HG03064 (cell line): ENCODE measurements at regions not wholly inside any gene's neighbourhood (a gene's known extent, or its start where the extent isn't known, plus 50 kb on each side); places are given as distances from the start of the nearest gene placed in this dataset.
"Not testable (repeated sequence)": the region's sequence is repeated elsewhere in the genome, so short reads cannot be mapped to it uniquely, and the experiment has no call there.

ENCODE experiments used
- ATAC-seq: cut with Tn5 transposase; IDR thresholded peaks from one replicate; pipeline ENCODE4 v1.9.1; 2021; ENCODE audit warnings: low read depth; ENCODE audit not compliant: unreplicated experiment

DNA sequence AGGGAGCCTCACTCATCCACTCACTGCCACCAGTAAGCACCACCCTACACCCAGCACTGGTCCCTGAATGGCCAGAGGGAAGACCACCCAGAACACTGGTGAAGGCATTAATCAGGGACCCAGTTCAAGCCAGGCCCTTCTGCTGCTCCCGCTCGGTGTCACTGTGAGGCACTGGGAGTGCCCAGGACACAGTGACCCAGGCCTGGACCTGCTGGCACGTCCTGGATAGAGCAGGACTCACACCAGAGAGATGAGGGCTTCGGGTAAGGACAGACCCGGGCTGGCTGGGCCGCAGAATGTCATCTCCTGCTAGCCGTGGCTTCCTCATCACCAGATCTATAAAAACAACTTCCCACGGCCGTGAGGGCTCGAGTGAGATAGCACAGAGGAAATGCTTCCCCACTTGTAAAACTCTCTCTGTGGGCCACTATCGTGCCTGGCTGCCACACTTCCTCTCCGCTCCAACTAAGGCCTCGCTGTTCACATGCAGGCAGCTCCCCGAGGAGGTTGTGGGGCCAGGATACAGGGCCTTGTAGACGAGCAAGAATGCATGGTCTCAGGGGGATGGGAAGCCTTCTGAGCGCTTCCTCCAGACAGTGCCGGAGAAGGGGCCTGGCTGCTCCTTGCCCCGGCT, 158.1 kb downstream of the NPIPB11 start:
- ATAC-seq = not testable (repeated sequence)

DNA sequence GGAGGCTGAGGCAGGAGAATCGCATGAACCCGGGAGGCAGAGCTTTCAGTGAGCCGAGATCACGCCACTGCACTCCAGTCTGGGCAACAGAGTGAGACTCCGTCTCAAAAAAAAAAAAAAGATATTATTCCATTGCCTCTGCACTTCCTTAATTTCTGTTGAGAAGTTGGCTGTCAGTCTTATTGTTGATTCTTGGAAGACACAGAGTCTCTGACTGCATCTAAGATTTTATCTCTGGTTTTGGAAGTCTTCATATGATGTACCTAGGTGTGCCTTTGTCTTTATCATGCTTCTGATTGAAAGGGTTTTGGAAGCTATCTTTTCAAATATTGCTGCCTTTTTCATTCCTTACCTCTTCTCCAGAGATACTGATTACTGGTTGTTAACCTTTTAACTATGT, 160.4 kb downstream of the NPIPB11 start:
- not testable (repeated sequence) for ATAC-seq

DNA sequence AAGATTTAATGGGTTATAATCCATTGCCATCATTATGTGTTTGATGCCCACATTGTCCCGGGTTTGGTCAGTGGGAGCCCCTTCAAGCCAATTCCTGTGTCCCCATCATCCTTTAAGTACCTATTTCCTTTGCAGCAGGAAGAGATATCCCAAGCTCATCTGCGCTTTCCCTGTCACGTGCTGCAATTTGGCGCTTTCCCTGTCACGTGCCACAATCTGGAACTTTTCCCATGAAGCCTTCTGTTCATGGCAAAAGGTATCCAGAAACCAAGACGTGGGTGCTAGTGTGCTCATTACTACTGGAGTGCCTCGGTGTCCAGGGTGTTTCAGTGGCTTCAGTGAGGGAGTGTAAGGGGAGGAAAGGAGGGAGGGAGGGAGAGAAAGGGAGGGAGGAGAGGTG, 168.5 kb downstream of the NPIPB11 start:
- no peak for ATAC-seq

DNA sequence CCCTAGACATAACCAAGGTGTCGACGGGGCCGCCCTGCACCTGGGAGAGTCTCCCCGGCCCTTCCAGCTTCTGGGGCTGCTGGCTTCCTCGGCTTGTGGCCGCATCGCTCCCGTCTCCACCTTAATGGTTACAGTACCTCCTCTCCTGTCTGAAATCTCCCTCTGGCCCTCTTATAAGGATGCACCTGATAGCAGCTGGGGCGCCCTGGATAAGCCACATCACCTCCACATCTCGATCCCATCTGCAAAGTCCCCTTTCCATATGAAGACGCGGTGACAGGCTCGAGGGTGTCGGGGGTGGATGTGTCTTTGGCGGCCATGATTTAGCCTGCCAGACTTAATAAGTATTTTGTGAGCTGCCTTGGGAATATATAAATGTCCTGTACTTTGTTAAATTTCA, 169.0 kb downstream of the NPIPB11 start:
- not testable (repeated sequence) for ATAC-seq

DNA sequence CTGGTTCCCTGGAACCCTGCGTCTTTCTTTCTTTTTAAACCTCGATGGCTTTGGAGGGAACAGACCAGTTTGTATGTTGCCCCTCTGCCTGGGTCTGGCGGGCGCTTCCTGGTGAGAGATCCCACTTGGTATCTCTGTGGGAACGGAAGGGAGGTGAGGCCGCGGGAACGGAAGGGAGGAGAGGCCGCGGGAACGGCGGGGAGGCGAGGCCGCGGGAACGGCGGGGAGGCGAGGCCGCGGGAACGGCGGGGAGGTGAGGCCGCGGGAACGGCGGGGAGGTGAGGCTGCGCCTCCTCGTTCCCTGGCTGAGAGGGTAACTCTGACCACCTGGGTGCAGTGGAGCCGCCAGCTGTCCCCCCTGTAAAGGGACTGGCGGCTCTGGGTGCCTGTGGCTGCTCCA, 169.5 kb downstream of the NPIPB11 start:
- ATAC-seq = not testable (repeated sequence)

DNA sequence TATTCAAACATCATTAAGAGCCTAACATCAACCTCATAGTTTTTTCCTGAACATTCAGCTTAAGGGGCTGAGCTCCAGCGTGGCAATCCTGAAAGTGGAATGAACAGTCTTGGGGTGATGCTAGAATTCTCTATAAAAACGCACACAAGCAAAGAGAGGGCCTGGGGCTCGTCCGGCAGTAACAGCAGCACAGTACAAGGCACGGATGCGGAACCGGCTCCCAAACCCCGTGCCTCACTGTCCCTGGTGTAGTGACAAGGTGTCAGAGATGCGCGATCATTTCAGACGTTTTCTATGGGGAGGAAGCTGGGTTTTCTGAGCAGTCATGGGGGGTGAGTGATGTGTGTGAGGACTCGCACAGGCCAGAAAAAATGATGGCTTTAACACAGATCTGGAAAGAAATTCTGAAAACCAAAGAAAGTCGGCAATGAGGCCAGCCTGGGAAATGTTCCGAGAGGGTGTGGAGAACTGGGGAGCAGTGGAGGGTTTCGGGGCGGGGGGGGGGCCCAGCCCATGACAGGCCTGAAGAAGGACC, 170.6 kb downstream of the NPIPB11 start:
- ATAC-seq = not testable (repeated sequence)

DNA sequence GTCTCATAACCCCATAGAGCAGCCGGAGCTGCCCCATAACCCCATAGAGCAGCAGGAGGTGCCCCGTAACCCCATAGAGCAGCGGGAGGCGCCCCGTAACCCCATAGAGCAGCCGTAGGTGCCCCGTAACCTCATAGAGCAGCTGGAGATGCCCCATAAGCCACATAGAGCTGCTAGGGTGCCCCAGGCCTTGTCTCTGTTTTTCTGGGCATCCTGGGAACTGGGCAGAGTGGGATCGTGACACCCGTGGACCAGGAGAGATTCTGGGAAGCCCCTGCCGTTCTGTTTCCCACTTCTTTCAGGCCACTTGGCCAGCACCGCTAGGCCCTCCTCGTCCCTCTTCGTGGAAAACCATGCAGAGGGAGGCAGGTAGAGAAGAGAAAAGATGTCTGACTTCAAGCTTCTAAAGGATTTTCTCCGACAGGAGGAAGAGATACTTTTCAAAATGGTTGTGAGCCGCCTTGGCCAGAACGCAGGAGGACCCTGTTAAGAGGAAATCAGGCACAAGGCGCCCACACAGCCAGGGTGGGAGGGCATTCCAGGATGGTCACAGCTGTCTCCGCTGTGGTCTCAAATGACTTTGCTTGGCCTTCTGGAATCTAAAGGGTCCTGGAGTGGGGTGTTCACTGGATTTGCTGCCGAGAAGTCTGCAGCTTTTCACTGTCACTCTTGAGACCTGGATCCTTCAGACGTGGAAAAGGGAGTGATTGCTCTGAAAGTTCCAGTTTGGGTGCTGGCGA, 171.8 kb downstream of the NPIPB11 start:
- not testable (repeated sequence) for ATAC-seq

DNA sequence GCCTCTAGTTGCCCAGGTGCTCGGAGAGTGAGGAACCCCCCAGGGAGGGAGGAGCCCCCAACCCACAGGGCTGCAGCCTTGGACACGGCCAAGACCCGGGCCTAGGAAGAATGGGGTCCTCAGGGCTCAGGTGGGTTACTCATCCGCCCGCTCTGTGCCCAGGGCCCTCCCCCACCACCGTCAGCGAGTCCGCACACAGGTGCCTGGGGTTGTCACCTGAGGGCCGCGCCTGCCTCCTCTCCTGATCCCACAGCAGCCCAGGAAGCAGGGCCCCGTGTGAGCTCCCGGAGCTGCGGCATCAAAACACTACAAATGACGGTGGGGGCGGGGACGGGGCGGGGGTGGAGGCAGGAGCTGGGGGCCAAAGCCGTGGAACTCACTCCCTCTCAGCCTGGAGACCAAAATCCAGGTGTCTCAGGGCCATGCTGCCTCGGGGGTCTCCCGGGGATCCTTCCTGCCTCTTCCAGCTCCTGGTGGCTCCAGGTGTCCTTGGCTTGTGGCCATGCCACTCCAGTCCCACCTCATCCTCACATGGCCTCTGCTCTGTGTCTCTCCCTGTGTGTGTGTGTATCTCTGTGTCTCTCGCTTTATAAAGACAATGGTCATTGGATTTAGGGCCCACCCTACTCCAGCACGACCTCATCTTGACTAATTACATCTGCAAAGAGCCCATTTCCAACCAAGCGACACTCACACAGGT, 172.7 kb downstream of the NPIPB11 start:
- ATAC-seq = not testable (repeated sequence)

DNA sequence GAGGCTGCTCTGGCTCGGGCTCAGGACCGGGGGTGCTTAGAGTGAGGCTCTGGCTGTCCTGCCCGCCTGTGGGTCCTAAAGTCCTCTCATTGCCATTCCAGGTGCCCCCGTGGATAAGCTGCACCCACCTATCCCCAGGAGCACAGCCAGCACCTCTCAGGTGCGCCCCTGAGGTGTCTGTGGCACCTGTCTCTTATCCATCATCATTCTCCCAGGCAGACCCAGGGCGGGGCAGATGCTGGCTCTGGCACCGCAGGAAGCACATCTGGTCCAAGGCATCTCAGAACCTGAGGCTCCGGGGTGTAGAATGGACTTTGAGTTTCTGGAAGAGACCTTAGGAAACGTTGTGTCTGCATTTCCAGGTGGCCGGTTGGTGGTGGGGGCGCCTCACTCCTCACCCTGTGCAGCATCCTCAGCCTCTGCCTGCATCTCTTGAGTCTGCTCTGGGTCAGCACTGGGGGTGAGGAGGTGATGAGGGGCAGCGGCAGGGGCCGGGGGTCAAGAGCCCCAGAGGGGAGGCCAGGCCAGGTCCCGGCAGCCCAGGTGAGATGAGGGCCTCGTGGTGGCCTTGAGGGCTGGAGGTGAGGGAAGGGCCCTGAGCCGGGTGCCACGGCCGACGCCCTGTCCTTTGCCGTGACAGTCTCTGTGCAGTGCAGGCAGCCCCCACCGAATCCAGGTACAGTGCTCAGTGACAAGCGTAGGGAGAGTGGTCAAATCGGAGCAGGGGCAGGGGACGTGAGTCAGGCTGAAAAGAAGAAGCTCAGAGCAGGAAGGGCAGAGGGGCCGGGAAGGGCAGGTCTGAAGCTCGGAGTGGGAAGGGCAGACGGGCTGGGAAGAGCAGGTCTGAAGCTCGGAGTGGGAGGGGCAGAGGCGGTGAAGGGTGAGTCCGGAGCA, 173.5 kb downstream of the NPIPB11 start:
- ATAC-seq = no peak

DNA sequence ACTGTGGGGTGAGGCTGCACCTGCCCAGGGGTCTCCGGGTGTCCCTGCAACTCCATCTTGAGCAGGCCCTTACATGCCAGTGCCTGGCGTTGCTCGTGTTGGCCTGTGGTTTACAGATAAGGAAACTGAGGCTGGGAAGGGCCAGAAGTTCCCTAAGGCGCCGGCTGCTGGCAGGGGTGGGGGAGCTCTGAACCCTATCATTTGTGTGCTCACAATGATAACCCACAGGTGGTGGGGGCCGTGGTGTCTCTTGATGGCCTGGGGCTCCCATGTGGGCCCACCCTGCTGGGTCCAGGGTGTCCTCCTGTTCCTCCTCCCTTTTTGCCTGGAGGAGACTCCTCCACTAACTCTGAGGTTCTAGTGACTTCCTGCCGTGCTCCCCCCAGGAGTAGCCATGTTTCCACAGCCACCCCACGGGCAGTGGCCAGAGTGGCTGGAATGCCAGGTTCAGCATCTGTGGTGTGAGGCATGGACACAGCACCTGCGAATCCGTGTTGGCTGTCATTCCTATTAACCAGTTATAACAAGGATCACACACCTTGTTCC, 174.3 kb downstream of the NPIPB11 start:
- ATAC-seq = not testable (repeated sequence)

DNA sequence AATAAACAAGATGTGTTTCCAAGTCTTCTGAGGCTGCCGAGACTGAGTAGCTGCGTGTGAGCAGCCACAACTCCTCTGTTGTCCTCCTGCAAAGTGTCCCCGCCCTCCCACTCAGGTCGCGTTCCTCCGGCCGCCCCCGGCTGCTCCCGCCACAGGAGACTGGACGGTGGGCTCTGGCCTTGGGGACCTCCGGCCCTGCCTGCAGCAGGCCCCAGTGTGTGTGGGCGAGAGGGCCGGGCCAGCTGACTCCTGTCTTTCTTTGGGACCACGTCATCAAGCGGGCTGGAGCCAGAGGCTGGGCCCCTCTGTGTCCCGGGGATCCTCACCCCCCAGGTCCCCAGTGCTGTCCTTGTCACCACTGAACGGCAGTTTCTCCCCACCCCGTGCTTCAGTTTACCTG, 175.3 kb downstream of the NPIPB11 start:
- ATAC-seq = no peak

DNA sequence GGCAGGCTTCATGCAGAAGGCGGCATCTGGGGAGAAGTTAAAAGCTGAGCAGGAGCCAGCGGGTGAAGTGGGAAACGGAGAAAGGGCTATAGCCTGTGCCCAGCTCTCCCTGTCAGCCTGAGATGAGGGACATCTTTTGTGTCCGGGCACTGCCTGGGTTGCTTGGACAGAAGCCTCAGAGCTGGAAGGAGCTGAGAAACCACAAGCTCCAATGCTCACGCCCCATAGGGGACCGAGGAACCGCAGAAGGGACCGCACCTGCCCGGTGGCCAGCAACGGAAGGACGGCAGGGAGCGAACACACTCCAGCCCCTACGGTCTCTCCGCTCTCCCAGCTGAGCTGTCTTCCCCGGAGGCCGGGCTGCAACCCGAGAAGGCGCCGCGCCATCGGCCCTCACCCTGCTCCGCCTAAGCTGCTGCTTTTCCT, 175.8 kb downstream of the NPIPB11 start:
- ATAC-seq = no peak

DNA sequence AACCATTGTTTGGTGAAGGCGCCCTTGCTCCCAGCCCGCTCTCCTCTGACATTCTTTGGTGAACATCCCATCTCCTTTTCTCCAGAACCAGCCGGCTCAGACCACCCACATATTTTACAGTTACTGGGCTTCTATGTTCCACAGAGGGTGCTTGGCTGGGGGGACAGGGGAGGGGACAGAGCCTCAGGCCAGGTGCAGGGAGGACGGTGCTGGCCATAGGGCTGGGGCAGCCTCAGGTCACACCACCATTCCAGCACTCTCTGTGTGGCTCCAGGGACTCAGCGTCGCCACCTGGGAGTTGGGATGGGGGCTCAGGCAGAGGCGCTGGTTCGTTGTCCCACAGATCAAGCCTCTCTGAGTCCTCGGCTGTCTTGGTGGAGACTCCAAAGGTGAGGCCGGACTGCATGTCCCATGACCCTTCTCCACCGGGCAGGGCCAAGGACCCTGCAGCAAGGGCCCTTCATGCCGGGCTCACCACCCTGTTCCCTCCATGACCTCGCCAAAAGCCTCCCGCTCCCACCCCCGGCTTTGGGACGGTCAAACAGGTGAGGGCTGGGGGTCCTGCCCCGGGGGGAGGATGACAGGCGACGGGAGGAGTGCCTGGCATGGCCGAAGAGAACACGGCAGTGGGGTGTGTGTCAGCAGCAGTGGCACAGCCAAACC, 176.4 kb downstream of the NPIPB11 start:
- ATAC-seq = not testable (repeated sequence)

DNA sequence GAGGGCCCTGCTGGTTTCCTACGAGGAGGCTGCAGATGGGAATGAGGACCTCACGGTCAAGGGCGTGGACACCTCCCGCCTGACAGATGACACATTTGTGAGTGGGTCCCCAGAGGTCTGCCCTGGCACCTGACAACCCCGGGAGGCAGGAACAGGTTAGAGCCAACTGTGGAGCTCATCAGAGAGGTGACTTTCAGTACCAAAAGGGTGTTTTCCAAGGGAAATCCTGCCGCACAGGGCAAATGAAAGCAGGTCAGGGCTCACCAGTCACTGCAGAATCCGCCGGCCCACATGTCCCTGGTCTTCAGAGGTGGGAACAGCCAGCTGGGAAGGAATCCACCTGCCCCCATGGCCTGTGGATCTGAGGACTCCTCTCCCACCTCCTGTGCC, 176.9 kb downstream of the NPIPB11 start:
- ATAC-seq = not testable (repeated sequence)

DNA sequence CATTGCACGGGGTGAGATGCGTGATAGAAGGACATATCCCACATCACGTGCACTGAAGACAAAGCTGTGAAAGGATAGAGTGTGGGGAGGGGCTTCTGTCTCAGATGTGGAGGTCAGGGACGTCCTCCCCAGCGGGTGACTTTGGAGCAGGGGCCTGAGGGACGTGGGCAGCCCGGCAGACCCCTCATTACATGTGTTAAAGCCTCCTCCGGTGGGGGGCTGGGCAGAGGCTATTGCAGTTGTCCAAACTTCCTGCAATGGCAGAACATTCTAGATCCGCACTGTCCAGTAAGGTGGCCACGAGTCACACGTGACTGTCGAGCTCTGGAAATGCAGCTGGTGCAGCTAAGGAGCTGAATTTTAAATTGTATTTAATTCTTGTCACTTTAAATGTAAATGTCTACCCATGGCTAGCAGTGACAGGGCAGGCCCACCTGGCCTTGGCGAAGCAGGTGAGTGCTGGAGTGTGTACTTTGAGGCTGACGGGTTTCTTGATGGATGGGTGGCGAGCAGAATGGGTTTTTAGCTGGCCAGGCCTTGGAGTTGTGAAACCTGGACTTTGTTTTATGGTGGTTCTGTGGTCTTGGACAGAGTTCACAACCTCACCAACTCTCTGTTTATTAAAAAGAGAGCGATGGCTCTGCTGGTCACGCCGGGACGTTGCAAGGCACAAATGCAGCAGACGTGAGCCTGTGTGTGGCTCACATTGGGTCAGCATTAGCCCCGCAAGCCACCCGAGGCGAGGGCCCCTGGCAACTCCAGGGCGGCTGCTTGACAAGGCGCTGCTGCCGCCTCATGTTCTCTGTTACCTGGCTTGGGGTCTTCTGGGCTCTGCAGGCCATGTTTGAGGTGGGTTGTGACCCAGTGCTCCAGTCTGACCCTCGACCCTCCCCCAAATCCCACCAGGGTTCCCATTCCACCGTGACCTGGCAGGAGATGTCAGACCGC, 177.6 kb downstream of the NPIPB11 start:
- ATAC-seq = not testable (repeated sequence)

DNA sequence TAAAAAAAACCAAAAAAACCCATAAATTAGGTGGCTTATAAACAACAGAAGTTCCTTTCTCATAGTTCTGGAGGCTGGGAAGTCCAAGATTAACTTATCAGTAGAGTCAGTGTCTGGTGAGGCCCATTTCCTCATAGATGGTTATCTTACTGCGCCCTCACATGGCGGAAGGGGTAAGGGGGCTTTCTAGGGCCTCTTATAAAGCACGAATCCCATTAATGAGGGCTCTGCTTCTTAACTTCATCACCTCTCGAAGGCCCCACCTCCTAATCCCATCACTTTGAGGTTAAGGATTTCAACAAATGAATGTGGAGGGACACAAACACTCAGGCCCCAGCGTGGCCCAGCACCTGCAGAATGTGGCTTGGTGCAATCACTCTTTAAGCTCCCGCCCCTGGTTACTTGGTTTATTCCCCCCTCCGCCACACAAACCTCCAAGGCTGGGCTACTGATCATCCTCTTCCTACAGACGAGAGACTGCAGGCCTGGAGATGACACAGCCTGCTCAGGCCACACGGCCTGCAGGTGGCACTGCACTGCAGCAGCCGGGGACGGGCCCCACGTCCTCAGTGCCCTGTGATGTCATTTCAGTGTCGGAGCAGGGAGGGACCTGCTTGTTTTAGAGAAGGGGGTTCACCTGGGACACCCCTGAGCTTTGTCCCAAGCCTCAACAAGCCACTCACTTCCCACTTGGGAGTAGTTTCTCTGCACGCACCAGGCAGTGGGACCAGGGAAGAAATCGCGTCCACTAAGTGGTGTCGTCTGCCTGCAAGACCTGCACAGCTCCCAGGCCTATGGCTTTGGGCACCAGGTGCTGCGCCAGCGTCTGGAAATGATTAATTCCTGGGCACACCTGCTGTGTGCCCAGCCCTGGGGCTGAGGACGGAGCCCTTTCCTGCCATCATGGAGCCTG, 178.5 kb downstream of the NPIPB11 start:
- not testable (repeated sequence) for ATAC-seq

DNA sequence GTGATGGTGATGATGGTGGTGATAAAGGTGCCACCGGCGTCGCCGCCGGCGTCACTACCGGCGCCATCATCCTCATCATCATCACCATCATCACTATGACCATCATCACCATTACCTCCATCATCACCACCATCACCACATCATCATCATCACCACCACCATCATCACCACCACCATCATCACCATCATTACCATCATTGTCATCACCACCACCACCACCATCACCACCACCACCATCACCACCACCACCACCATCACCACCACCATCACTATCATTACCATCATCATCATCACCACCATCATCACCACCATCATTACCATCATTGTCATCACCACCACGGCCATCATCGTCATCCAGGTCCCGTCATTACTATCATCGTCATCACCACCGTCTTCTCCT, 179.7 kb downstream of the NPIPB11 start:
- no peak for ATAC-seq
